Activated T-helper 1 cell treated with anti-CD3 and anti-CD28 coated beads, Interleukin-2, amount 50 U/mL, for 16 hours (primary cell): ENCODE measurements at regions not wholly inside any gene's neighbourhood (a gene's known extent, or its start where the extent isn't known, plus 50 kb on each side); places are given as distances from the start of the nearest gene placed in this dataset.

Source experiments
- DNase-seq, 2 donors: peaks; one replicate each; pipeline ENCODE4 v3.0.0-alpha.2; 2020; ENCODE audit warnings: low read depth in 1 of 2, low spot score in 1 of 2

DNA sequence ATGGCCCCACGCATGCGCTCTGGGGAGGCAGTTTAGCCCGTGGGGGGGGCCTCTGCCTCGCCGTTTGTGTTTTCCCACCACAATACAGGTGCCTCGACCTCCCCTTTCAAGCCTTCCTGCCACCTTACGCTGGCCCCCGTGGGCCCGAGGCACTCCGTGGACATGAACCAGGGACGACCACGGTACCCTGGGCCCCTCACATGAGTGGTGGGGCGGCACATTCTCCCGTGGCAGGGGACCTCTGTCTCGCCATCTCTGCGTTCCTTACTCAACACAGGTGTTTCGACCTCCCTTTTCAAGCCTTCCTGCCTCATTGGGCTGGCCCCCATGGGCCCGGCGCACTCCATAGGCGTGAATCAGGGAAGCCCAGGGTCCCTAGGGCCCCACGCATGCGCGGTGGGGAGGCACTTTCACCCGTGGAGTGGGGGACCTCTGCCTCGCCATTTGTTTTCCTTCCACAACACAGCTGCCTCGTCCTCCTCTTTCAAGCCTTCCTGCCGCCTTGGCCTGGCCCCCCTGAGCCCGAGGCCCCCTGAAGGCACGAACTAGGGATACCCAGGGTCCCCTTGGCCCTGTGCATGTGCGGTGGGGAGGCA, 339.5 kb downstream of the ALG10 start:
- no peak for DNase-seq

DNA sequence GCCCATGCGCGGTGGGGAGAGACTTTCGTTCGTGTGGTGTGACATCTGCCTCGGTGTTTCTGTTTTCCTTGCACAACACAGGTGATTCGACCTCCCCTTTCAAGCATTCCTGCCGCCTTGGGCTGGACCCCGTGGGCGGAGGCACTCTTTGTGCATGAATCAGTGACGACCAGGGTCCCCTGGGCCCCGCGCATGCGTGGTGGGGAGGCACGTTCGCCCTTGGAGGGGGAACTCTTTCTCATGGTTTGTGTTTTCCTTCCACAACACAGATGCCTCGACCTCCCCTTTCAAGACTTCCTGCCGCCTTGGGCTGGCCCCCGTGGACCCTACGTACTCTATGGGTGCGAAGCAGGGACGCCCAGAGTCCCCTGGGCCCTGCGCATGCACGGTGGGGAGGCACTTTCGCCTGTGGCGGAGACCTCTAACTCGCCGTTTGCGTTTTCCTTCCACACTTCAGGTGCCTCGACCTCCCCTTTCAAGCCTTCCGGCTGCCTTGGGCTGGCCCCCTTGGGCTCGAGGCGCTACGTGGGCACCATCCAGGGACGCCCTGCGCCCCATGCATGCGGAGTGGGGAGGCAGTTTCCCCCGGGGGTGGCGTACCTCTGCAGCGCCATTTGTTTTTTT, 340.9 kb downstream of the ALG10 start:
- no peak for DNase-seq

DNA sequence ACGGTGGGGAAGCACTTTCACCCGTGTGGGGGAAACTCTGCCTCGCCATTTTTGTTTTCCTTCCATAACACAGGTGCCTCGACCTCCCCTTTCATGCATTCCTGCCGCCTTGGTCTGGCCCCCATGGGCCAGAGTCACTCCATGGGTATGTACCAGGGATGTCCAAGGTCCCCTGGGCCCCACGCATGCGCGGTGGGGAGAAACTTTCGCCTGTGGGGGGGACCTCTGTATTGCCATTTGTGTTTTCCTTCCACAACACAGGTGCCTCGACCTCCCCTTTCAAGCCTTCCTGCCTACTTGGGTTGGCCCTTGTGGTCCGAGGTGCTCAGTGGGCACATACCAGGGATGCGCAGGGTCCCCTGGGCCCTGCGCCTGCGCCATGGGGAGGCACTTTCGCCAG, 345.8 kb downstream of the ALG10 start:
- DNase-seq, result no peak

DNA sequence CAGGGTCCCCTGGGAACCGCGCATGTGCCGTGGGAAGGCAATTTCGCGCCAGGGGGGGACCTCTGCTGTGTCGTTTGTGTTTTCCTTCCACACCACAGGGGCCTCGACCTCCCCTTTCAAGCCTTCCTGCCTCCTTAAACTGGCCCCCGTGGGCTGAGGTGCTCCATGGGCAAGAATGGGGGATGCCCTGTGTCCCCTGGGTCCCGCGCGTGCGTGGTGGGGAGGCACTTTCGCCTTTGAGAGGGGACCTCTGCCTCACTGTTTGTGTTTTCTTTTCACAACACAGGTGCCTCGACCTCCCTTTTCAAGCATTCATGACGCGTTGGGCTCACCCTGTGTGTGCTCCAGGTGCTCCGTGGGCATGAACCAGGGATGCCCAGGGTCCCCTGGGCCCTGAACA, 348.8 kb downstream of the ALG10 start:
- DNase-seq, result no peak

DNA sequence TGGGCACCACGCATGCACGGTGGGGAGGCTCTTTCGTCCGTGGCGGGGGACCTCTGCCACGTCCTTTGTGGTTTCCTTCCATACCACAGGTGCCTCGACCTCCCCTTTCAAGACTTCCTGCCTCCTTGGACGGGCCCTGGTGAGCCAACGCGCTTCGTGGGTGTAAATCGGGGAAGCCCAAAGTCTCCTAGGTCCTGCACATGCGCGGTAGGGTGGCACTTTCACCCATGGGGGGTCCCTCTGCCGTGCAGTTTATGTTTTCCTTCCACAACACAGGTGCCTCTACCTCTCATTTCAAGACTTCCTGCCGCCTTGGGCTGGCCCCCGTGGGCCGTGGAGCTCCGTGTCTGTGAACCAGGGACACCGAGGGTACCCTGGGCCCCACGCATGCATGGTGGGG, 349.7 kb downstream of the ALG10 start:
- no peak for DNase-seq

DNA sequence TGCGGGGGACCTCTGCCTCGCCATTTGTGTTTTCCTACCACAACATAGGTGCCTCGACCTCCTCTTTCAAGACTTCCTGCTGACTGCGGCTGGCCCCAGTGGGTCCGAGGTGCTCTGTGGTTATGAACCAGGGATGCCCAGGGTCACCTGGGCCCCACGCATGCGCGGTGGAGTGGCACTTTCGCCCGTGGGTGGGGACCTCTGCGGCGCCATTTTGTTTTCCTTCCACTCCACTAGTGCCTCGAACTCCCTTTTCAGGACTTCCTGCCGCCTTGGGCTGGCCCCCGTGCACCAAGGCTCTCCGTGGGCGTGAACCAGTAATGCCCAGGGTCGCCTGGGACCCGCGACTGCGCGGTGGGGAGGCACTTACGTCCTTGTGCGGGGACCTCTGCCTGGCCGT, 351.6 kb downstream of the ALG10 start:
- DNase-seq, result no peak

DNA sequence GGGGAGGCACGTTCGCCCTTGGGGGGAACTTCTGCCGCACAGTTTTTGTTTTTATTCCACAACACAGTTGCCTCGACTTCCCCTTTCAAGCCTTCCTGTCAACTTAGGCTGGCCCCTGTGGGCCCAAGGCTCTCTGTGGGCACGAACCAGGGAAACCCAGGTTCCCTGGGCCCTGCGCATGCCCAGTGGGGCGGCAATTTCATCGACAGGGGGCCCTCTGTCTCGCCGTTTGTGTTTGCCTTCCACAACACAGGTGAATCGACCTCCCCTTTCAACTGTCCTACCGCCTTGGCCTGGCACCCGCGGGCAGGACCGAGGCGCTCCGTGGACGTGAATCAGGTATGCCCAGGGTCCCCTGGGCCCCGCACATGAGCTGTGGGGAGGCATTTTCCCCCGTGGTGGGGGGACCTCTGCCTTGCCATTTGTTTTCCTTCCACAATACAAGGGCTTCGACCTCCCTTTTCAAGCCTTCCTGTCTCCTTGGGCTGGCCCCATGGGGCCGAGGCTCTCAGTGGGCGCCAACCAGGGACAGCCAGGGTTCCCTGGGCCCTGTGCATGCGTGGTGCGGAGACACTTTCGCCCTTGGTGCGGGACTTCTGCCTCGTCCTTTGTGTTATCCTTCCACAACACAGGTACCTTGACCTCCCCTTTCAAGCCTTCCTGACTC, 354.0 kb downstream of the ALG10 start:
- no peak for DNase-seq

DNA sequence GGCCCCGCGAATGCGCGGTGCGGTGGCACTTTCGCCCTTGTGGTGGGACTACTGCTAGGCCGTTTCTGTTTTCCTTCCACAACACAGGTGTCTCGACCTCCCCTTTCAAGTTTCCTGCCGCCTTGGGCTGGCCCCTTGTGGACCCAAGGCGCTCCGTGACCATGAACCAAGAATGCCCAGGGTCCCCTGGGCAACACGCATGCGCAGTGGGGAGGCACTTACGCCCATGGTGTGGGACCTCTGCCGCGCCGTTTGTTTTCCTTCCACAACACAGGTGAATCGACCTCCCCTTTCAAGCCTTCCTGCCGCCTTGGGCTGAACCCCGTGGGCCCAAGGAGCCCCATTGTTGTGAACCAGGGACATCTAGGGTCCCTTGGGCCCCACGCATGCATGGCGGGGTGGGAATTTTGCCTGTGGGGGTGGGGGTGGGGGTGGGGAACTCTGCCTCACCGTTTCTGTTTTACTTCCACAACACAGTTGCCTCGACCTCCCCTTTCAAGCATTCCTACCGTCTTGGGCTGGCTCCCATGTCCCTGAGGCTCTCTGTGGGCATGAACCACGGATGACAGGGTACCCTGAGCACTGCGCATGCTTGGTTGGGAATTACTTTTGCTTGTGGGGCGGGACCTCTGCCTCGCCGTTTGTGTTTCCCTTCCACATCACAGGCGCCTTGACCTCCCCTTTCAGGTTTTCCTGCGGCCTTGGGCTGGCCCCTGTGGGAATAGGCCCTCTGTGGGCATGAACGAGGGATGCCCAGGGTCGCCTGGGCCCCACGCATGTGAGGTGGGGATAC, 355.1 kb downstream of the ALG10 start:
- no peak for DNase-seq

DNA sequence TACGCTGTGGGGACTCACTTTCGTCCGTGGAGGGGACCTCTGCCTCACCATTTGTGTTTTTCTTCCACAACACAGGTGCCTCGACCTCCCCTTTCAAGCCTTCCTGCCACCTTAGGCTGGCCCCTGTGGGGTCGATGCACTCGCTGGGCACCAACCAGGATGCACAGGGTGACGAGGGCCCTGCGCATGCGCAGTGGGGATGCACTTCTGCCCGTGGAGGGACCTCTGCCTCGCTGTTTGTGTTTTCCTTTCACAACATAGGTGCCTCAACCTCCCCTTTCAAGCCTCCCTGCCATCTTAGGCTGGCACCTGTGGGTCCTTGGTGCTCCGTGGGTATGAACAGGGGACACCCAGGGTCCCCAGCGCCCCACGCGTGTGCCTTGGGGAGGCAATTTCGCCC, 356.8 kb downstream of the ALG10 start:
- no peak for DNase-seq

DNA sequence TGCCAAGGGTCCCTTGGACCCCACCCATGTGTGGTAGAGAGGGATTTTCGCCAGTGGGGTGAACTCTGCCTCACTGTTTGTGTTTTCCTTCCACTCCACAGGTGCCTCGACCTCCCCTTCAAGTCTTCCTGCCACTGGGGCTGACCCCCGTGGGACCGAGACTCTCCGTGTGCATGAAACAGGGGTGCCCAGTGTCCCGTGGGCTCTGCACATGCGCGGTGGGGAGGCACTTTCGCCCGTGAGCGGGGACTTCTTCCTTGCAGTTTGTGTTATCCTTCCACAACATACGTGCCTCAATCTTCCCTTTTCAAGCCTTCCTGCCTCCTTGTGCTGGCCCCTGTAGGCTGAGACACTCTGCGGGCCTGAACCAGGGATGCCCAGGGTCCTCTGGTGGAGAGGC, 362.4 kb downstream of the ALG10 start:
- DNase-seq, result no peak

DNA sequence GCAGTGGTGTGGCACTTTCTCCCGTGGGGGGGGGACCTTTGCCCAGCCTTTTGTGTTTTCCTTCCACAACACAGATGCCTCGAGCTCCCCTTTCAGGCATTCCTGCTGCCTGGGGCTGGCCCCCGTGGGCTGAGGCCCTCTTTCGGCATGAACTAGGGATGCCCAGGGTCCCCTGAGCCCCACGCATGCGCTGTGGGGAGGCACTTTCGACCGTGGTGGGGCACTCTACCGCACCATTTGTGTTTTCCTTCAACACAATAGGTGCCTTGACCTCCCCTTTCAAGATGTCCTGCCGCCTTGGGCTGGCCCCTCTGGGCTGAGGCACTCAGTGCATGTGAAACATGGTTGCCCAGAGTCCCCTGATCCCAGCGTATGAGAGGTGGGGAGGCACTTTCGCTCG, 363.7 kb downstream of the ALG10 start:
- DNase-seq, result no peak

DNA sequence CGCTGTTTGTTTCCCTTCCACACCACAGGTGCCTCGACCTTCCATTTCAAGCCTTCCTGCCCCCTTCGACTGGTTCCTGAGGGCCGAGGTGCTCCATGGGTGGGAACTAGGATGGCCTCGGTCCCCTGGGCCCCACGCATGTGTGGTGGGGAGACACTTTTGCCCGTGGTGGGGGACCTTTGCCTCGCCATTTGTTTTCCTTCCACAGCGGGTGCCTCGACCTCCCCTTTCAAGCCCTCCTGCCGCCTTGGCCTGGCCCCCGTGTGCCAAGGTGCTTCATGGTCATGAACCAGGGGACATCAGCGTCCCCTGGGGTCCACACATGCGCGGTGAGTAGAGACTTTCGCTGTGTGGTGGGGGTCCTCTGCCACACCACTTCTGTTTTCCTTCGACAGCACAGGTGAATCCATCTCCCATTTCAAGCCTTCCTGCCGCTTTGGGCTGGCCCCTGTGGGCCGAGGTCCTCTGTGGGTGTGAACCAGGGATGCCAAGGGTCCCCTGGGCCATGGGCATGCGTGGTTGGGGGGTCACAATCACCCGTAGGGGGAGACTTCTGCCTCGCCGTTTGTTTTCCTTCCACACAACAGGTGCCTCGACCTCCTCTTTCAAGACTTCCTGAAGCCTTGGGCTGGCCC, 364.4 kb downstream of the ALG10 start:
- no peak for DNase-seq

DNA sequence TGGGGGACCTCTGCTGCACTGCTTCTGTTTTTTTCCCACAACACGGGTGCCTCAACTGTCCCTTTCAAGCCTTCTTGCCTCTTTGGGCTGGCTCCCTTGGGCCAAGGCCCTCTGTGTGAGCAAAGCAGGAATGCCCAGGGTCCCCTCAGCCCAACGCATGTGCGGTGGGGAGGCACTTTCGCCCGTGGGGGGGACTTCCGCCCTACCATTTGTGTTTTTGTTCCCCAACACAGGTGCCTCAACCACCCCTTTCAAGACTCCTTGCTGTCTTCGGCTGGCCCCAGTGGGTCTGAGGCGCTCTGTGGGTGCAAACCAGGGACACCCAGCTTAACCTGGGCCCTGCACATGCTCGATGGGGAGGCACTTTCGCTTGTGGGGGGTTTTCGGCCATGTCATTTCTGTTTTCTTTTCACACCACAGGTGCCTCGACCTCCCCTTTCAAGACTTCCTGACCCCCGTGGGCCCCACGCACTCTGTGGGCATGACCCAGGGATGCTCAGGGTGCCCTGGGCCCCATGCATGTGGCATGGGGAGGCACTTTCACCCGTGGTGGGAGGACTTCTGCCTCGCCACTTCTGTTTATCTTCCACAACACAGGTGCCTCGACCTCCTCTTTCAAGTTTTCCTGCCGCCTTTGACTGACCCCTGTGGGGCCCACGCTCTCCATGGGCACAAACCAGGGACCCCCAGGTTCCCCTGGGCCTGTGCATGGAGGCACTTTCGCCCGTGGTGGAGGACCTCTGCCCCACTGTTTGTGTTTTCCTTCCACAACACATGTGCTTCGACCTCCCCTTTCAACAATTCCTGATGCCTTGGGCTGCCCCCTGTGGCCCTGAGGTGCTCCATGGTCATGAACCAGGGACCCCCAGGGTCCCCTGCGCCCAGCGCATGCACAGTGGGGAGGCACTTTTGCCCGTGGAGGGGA, 365.7 kb downstream of the ALG10 start:
- DNase-seq, result no peak

DNA sequence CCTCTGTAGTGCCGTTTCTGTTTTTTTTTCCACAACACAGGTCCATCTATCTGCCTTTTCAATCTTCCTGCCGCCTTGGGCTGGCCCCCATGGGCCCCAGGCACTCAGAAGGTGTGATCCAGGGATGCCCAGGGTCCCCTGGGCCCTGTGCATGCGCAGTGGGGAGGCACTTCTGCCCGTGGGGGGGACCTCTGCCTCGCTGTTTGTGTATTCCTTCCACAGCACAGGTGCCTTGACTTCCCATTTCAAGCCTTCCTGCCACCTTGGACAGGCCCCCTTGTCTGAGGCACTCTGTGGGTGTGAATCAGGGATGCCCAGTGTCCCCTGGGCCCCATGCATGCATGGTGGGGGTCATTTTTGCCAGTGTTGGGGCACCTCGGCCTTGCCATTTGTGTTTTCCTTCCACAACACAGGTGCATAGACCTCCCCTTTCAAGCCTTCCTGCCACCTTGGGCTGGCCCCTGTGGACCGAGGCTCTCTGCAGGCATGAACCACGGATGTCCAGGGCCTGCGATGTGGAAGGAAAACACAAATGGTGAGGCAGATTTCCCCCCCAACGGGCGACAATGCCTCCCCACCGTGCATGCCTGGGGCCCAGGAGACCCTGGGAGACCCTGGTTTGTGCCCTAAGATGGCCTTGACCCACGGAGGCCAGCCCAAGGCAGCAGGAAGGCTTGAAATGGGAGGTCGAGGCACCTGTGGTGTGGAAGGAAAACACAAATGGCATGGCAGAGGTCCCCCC, 366.5 kb downstream of the ALG10 start:
- no peak for DNase-seq

DNA sequence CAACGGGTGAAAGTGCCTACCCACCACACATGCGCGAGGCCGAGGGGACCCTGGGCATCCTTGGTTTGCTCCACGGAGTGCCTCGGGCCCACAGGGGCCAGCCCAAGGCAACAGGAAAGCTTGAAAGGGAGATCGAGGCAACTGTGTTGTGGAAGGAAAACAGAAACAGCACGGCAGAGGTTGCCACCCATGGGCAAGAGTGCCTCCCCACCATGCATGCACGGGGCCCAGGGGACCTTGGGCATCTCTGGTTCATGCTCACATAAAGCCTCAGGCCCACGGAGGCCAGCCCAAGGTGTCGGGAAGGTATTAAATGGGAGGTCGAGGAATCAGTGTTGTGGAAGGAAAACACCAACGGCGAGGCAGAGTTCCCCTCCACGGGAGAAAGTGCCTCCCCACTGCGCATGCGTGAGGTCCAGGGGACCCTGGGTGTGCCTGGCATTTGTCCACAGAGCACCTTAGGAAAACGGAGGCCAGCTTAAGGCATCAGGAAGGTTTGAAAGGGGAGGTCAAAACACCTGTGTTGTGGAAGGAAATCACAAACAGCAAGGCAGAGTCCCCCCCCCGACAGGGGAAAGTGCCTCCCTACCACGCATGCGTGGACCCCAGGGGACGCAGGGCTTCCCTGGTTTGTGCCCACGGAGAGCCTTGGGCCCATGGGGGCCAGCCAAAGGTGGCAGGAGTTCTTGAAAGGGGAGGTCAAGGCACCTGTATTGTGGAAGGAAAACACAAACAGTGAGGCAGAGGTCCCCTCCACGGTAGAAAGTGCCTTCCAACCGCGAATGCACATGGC, 367.3 kb downstream of the ALG10 start:
- no peak for DNase-seq

DNA sequence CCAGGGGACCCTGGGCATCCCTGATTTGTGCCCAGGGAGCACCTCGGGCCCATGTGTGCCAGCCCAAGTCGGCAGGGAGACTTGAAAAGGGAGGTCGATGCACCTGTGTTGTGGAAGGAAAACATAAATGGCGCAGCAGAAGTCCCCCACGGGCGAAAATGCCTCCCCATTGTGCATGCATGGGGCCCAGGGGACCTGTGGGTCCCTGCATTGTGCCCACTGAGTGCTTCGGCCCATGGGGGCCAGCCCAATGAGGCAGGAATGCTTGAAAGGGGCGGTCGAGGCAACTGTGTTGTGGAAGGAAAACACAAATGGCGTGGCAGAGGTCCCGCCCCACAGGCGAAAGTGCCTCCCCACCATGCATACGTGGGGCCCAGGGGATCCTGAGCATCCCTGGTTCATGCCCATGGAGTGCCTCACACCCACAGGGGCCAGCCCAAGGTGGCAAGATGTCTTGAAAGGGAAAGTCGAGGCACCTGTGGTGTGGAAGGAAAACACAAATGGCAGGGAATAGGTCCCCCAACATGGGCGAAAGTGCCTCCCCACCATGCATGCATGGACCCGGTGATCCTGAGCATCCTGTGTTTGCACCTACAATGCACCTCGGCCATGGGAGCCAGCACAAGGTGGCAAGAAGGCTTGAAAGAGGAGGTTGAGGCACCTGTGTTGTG, 368.0 kb downstream of the ALG10 start:
- no peak for DNase-seq

DNA sequence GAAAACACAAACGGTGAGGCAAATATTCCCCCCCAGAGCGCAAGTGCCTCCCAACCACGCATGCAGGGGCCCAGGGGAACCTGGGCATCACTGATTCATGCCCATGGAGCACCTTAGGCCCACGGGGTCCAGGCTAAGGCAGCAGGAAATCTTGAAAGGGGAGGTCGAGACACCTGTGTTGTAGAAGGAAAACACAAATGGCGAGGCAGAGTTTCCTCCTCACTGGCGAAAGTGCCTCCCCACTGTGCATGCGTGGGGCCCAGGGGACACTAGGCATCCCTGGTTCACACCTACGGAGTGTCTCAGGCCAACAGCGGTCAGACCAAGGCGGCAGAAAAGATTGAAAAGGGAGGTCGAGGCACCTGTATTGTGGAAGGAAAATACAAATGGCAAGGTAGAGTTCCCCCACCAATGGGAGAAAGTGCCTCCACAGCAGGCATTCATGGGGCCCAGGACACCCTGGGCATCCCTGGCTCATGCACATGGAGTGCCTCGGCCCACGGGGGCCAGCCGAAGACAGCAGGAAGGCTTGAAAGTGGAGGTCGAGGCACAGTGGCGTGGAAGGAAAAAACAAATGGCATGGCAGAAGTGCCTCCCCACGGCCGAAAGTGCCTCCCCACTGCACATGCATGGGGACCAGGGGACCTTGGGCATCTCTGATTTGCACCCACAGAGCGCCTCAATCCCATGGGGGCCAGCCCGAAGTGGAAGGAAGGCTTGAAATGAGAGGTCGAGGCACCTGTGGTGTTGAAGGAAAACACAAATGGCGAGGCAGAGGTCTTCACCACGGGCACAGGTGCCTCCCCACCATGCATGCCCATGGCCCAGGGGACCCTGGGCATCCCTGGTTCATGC, 368.8 kb downstream of the ALG10 start:
- no peak for DNase-seq
